ENCODE measurements at regions not wholly inside any gene's neighbourhood (a gene's known extent, or its start where the extent isn't known, plus 50 kb on each side); places are given as distances from the start of the nearest gene placed in this dataset.

DNA sequence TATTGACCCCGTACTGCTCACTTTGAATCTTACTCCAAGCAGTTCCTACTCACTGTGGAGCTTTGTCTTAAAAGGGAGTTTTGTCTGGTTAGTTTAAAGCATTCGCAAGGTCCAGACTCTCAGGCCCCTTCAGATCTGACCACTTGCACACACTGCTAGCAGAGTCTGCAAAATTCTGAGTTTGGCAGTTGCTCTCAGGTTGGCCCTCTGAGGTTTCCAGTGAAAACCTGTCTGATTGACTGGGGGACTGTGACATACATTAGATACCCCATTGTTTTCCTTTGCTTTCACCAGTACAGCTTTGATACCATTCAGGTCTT, 149.2 kb downstream of the XPNPEP1 start:
- TF ChIP-seq, protein P1, sequence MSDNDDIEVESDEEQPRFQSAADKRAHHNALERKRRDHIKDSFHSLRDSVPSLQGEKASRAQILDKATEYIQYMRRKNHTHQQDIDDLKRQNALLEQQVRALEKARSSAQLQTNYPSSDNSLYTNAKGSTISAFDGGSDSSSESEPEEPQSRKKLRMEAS (IDR thresholded peaks at IDR 0.05), result no peak
- TF ChIP-seq CREB1 (IDR thresholded peaks at IDR 0.05; ENCODE audit: low read depth) (no peak), EP300 (IDR thresholded peaks at IDR 0.05; ENCODE audit: borderline replicate concordance) (no peak), RAD21 (IDR thresholded peaks at IDR 0.05; ENCODE audit: low read depth) (no peak), TEAD4 (IDR thresholded peaks at IDR 0.05) (no peak), CEBPB (IDR thresholded peaks at IDR 0.05) (no peak), YY1 (IDR thresholded peaks at IDR 0.05; ENCODE audit: low read depth) (no peak), EGR1 (IDR thresholded peaks at IDR 0.05) (no peak), FOXM1 (IDR thresholded peaks at IDR 0.05; ENCODE audit: borderline replicate concordance, low read depth) (no peak)
- TF ChIP-seq, protein P2, sequence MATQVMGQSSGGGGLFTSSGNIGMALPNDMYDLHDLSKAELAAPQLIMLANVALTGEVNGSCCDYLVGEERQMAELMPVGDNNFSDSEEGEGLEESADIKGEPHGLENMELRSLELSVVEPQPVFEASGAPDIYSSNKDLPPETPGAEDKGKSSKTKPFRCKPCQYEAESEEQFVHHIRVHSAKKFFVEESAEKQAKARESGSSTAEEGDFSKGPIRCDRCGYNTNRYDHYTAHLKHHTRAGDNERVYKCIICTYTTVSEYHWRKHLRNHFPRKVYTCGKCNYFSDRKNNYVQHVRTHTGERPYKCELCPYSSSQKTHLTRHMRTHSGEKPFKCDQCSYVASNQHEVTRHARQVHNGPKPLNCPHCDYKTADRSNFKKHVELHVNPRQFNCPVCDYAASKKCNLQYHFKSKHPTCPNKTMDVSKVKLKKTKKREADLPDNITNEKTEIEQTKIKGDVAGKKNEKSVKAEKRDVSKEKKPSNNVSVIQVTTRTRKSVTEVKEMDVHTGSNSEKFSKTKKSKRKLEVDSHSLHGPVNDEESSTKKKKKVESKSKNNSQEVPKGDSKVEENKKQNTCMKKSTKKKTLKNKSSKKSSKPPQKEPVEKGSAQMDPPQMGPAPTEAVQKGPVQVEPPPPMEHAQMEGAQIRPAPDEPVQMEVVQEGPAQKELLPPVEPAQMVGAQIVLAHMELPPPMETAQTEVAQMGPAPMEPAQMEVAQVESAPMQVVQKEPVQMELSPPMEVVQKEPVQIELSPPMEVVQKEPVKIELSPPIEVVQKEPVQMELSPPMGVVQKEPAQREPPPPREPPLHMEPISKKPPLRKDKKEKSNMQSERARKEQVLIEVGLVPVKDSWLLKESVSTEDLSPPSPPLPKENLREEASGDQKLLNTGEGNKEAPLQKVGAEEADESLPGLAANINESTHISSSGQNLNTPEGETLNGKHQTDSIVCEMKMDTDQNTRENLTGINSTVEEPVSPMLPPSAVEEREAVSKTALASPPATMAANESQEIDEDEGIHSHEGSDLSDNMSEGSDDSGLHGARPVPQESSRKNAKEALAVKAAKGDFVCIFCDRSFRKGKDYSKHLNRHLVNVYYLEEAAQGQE (IDR thresholded peaks at IDR 0.05; ENCODE audit: low read depth), result no peak
- TF ChIP-seq, protein P3, sequence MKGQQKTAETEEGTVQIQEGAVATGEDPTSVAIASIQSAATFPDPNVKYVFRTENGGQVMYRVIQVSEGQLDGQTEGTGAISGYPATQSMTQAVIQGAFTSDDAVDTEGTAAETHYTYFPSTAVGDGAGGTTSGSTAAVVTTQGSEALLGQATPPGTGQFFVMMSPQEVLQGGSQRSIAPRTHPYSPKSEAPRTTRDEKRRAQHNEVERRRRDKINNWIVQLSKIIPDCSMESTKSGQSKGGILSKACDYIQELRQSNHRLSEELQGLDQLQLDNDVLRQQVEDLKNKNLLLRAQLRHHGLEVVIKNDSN (IDR thresholded peaks at IDR 0.05), result no peak

Data from Ishikawa (cell line).